Lung (tissue), 11 donors: ENCODE measurements at regions not wholly inside any gene's neighbourhood (a gene's known extent, or its start where the extent isn't known, plus 50 kb on each side); places are given as distances from the start of the nearest gene placed in this dataset.
"Not testable (repeated sequence)": the region's sequence is repeated elsewhere in the genome, so short reads cannot be mapped to it uniquely, and the experiment has no call there.

Source experiments
- ATAC-seq: fragments of 200-7000 bp; cut with Tn5 transposase; one replicate; pipeline ENCODE4 v1.9.1; 2020; ENCODE audit warnings: moderate number of reproducible peaks; ENCODE audit not compliant: insufficient read depth, low FRiP score
- DNase-seq, 3 donors: peaks; one replicate each; pipeline ENCODE4 v3.0.0-alpha.2; 2013 to 2017
- H3K27ac ChIP-seq, 2 donors: one replicate each; pipeline ENCODE4 v1.5.1; 2013; ENCODE audit warnings: mild to moderate bottlenecking in 2 of 2, moderate library complexity in 2 of 2, control low read depth in 1 of 2, inconsistent platforms in 1 of 2, low read depth in 1 of 2, low read length in 1 of 2
- H3K27me3 ChIP-seq, 3 donors: one replicate each; pipeline ENCODE4 v1.5.1; 2013; ENCODE audit warnings: low read length in 2 of 3; ENCODE audit not compliant: control insufficient read depth in 3 of 3, insufficient read depth in 3 of 3
- H3K36me3 ChIP-seq, 4 donors: one replicate each; pipeline ENCODE4 v1.5.1; 2013; ENCODE audit warnings: low read length in 4 of 4, mild to moderate bottlenecking in 1 of 4, moderate library complexity in 1 of 4; ENCODE audit not compliant: control insufficient read depth in 4 of 4, insufficient read depth in 4 of 4
- H3K4me1 ChIP-seq, 5 donors: one replicate each; pipeline ENCODE4 v1.5.1; 2013; ENCODE audit warnings: low read length in 5 of 5, mild to moderate bottlenecking in 2 of 5, moderate library complexity in 1 of 5; ENCODE audit not compliant: control insufficient read depth in 5 of 5, insufficient read depth in 5 of 5
- H3K4me3 ChIP-seq: one replicate; pipeline ENCODE4 v1.5.1; 2013; ENCODE audit warnings: mild to moderate bottlenecking, control low read depth, moderate library complexity
- H3K9ac ChIP-seq, 2 donors: one replicate each; pipeline ENCODE4 v1.5.1; 2013; ENCODE audit warnings: low read length in 2 of 2, control low read depth in 1 of 2; ENCODE audit not compliant: insufficient read depth in 1 of 2
- H3K9me3 ChIP-seq, 4 donors: one replicate each; pipeline ENCODE4 v1.5.1; 2013; ENCODE audit warnings: low read length in 3 of 4, mild to moderate bottlenecking in 1 of 4, moderate library complexity in 1 of 4; ENCODE audit not compliant: control insufficient read depth in 4 of 4, insufficient read depth in 3 of 4
- WGBS, 2 donors: extraction: QIAGEN DNeasy Blood & Tissue Kit; methylation state at CpG; one replicate each; pipeline ENCODE4 v1.1.7; 2013; 5-methylcytosine and 5-hydroxymethylcytosine counted together
- TF ChIP-seq, protein P1 (sequence below): IDR thresholded peaks from 2 replicates; pipeline ENCODE4 v1.5.1; 2012; ENCODE audit warnings: mild to moderate bottlenecking; ENCODE audit errors: control extremely low read depth, extremely low read depth
- donor health status: control.
- donor health status: control.
- donor health status: Bipolar disorder and iron deficiency.
- donor health status: healthy.
- donor health status: DM: yes; HTN: yes; CAD: no.

DNA sequence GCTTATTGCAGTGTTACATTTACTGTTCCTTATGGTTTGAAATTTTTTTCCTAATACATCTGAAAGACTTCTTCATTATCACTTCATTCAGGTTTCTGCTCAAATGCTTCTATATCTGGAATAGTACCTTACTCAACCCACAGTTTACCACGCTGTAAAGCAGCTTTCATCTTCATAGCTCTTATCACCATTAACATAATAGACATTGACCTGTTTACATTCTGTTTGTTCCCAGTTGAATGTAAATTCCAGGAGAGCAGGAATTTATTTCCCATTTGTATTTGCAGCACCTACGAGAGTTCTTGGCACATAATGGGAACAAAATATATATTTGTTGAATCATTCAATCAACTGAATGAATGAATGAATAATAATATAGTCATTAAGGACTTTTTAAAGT, 844.6 kb upstream of the ROBO1 start:
- no peaks in the 10 kb centered on the region for H3K4me1 ChIP-seq
- no peaks in the 10 kb centered on the region for H3K27me3 ChIP-seq
- DNase-seq, result no peak
- TF ChIP-seq, protein P1, sequence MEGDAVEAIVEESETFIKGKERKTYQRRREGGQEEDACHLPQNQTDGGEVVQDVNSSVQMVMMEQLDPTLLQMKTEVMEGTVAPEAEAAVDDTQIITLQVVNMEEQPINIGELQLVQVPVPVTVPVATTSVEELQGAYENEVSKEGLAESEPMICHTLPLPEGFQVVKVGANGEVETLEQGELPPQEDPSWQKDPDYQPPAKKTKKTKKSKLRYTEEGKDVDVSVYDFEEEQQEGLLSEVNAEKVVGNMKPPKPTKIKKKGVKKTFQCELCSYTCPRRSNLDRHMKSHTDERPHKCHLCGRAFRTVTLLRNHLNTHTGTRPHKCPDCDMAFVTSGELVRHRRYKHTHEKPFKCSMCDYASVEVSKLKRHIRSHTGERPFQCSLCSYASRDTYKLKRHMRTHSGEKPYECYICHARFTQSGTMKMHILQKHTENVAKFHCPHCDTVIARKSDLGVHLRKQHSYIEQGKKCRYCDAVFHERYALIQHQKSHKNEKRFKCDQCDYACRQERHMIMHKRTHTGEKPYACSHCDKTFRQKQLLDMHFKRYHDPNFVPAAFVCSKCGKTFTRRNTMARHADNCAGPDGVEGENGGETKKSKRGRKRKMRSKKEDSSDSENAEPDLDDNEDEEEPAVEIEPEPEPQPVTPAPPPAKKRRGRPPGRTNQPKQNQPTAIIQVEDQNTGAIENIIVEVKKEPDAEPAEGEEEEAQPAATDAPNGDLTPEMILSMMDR, result no peak
- WGBS, 2 donors, result 26 to 56% methylated on average over 2 of the region's 2 CpGs
- no peak overlapping the region for H3K9ac ChIP-seq
- H3K27ac ChIP-seq, result no peak overlapping the region
- no peaks in the 10 kb centered on the region for H3K9me3 ChIP-seq
- H3K36me3 ChIP-seq, result no peaks in the 10 kb centered on the region
- no peak overlapping the region for H3K4me3 ChIP-seq
- ATAC-seq, result no peak

DNA sequence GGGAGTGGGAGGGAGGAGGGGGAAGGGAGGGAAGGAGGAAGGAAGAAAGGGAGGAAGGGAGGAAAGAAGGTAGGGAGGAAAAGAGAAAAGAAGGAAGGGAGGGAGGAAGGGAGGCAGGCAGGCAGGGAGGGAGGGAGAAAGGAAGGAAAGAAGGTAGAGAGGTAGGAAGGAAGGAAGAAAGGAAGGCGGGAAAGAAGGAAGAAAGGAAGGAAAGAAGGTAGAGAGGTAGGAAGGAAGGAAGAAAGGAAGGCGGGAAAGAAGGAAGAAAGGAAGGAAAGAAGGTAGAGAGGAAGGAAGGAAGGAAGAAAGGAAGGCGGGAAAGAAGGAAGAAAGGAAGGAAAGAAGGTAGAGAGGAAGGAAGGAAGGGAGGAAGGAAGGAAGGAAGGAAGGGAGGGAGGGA, 840.3 kb upstream of the ROBO1 start:
- H3K4me3 ChIP-seq, H3K27me3 ChIP-seq, H3K9me3 ChIP-seq, H3K4me1 ChIP-seq, ATAC-seq, H3K27ac ChIP-seq, H3K36me3 ChIP-seq, DNase-seq, H3K9ac ChIP-seq: not testable (repeated sequence)
- 87 to 94% methylated on average over 3 of the region's 3 CpGs for WGBS, 2 donors

DNA sequence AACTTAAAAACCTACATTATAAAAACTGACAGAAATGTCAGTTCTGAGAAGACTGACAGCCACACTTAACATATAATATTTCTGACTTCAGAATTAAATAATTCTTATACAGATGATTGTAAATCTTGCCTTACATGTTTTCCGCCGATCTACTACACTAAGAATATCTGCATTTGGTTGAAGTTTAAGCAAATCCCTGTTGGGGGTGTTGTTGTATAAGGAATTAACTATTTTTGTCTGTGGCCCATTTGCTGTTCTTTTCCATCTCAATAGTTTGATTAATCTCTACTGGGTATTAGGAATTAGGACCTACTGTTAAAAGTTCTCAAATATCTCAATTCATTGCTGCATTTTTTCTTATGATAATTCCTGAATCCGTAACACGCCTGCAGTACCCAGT, 838.3 kb upstream of the ROBO1 start:
- WGBS, 2 donors, result 72 to 82% methylated on average over 4 of the region's 4 CpGs
- TF ChIP-seq, protein P1, result no peak
- H3K9me3 ChIP-seq, result peaks cover 0 to 4% (median 0%) of the 10 kb centered on the region in 4 donors
- no peak overlapping the region for H3K4me3 ChIP-seq
- no peak for DNase-seq
- H3K27me3 ChIP-seq, result no peaks in the 10 kb centered on the region
- H3K36me3 ChIP-seq, result no peaks in the 10 kb centered on the region
- H3K9ac ChIP-seq, result no peak overlapping the region
- no peak overlapping the region for H3K27ac ChIP-seq
- H3K4me1 ChIP-seq, result no peaks in the 10 kb centered on the region
- ATAC-seq, result no peak

DNA sequence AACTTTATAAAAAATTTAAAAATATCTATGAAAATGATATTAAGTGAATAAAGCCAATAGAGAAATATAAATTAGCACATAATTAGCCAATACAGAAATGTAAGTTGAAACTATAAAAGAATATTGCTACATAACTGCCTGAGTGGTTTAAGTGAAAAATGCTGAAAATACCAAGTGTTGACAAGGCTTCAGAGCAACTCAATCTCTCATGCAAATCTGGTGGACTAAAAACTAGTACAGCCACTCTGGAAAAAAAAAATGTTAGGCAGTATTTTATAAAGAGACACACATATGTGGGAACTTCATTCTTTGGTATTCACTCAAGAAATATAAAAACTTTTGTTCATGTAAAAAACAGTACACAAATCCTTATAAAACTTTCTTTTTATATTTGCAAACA, 833.7 kb upstream of the ROBO1 start:
- TF ChIP-seq, protein P1, result no peak
- no peak overlapping the region for H3K4me3 ChIP-seq
- peaks cover 0 to 4% (median 0%) of the 10 kb centered on the region in 4 donors for H3K9me3 ChIP-seq
- DNase-seq (no peak), ATAC-seq (no peak)
- no peaks in the 10 kb centered on the region for H3K4me1 ChIP-seq
- no peak overlapping the region for H3K27ac ChIP-seq
- no peaks in the 10 kb centered on the region for H3K36me3 ChIP-seq
- no peaks in the 10 kb centered on the region for H3K27me3 ChIP-seq
- no peak overlapping the region for H3K9ac ChIP-seq
